ENCODE measurements at regions not wholly inside any gene's neighbourhood (a gene's known extent, or its start where the extent isn't known, plus 50 kb on each side); places are given as distances from the start of the nearest gene placed in this dataset.

GRCh38 chr9:1745980-1746379 lies 269.2 kb upstream of the SMARCA2 start:
- Mint-ChIP-seq H3K4me3 (no peak overlapping the region), H3K36me3 (ENCODE audit: low read depth) (no peaks in the 10 kb centered on the region), H3K27ac (no peak overlapping the region), H3K27me3 (peaks cover 26% of the 10 kb centered on the region), H3K4me1 (ENCODE audit: low read depth) (no peaks in the 10 kb centered on the region), H3K9me3 (no peaks in the 10 kb centered on the region)
- Histone ChIP-seq H3K27ac (ENCODE audit: low read depth in 1 of 2, low read length in 2 of 2) (no peak overlapping the region), H3K27me3 (ENCODE audit: control insufficient read depth in 1 of 2, insufficient read depth in 2 of 2, low read length in 2 of 2) (peaks cover 3% of the 10 kb centered on the region in 2 experiments), H3K36me3 (ENCODE audit: insufficient read depth, low read length) (no peaks in the 10 kb centered on the region), H3K4me3 (ENCODE audit: low read length) (no peak overlapping the region), H3K9me3 (ENCODE audit: control insufficient read depth in 1 of 2, insufficient read depth in 1 of 2, low read length in 2 of 2) (peaks cover 0 to 4% of the 10 kb centered on the region in 2 experiments), H3K4me1 (ENCODE audit: insufficient read depth, low read length) (no peaks in the 10 kb centered on the region)
- DNase-seq, result no peak
- no peak for ATAC-seq (ENCODE audit: poor library complexity)
- ChIA-PET CTCF (no interaction called here), POLR2A (no interaction called here)
- TF ChIP-seq, protein P1, sequence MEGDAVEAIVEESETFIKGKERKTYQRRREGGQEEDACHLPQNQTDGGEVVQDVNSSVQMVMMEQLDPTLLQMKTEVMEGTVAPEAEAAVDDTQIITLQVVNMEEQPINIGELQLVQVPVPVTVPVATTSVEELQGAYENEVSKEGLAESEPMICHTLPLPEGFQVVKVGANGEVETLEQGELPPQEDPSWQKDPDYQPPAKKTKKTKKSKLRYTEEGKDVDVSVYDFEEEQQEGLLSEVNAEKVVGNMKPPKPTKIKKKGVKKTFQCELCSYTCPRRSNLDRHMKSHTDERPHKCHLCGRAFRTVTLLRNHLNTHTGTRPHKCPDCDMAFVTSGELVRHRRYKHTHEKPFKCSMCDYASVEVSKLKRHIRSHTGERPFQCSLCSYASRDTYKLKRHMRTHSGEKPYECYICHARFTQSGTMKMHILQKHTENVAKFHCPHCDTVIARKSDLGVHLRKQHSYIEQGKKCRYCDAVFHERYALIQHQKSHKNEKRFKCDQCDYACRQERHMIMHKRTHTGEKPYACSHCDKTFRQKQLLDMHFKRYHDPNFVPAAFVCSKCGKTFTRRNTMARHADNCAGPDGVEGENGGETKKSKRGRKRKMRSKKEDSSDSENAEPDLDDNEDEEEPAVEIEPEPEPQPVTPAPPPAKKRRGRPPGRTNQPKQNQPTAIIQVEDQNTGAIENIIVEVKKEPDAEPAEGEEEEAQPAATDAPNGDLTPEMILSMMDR (IDR thresholded peaks at IDR 0.05), result no peak
- intact Hi-C loops (cut with DNase I, micrococcal nuclease), result no loop called here

- DNase-seq, result no peak
- Mint-ChIP-seq H3K4me1 (ENCODE audit: low read depth) (no peaks in the 10 kb centered on the region), H3K27ac (no peak overlapping the region), H3K9me3 (no peaks in the 10 kb centered on the region), H3K27me3 (peaks cover 26% of the 10 kb centered on the region), H3K36me3 (ENCODE audit: low read depth) (no peaks in the 10 kb centered on the region), H3K4me3 (no peak overlapping the region)
- TF ChIP-seq, protein P1 (IDR thresholded peaks at IDR 0.05), result no peak
- no peaks in the 10 kb centered on the region for H3K36me3 ChIP-seq (ENCODE audit: insufficient read depth, low read length)
- intact Hi-C loops (cut with DNase I, micrococcal nuclease), result no loop called here
- H3K9me3 ChIP-seq (ENCODE audit: control insufficient read depth in 1 of 2, insufficient read depth in 1 of 2, low read length in 2 of 2), result peaks cover 0 to 4% of the 10 kb centered on the region in 2 experiments
- H3K4me3 ChIP-seq (ENCODE audit: low read length), result no peak overlapping the region
- ChIA-PET CTCF (no interaction called here), POLR2A (no interaction called here)
- peaks cover 3% of the 10 kb centered on the region in 2 experiments for H3K27me3 ChIP-seq (ENCODE audit: control insufficient read depth in 1 of 2, insufficient read depth in 2 of 2, low read length in 2 of 2)
- no peak overlapping the region for H3K27ac ChIP-seq (ENCODE audit: low read depth in 1 of 2, low read length in 2 of 2)
- no peaks in the 10 kb centered on the region for H3K4me1 ChIP-seq (ENCODE audit: insufficient read depth, low read length)
- ATAC-seq (ENCODE audit: poor library complexity), result no peak
Observed at GRCh38 chr9:1747417-1747967, 267.7 kb upstream of the SMARCA2 start.

GRCh38 chr9:1748407-1748806 lies 266.7 kb upstream of the SMARCA2 start:
- H3K4me3 ChIP-seq (ENCODE audit: low read length), result no peak overlapping the region
- ChIA-PET CTCF (no interaction called here), POLR2A (no interaction called here)
- no peak overlapping the region for H3K27ac ChIP-seq (ENCODE audit: low read depth in 1 of 2, low read length in 2 of 2)
- H3K4me1 ChIP-seq (ENCODE audit: insufficient read depth, low read length), result no peaks in the 10 kb centered on the region
- H3K27ac Mint-ChIP-seq, result no peak overlapping the region
- intact Hi-C loops (cut with DNase I, micrococcal nuclease), result no loop called here
- no peaks in the 10 kb centered on the region for H3K36me3 ChIP-seq (ENCODE audit: insufficient read depth, low read length)
- no peaks in the 10 kb centered on the region for H3K9me3 Mint-ChIP-seq
- peaks cover 26% of the 10 kb centered on the region for H3K27me3 Mint-ChIP-seq
- TF ChIP-seq, protein P1 (IDR thresholded peaks at IDR 0.05), result no peak
- ATAC-seq (ENCODE audit: poor library complexity), result no peak
- no peak overlapping the region for H3K4me3 Mint-ChIP-seq
- peaks cover 0 to 4% of the 10 kb centered on the region in 2 experiments for H3K9me3 ChIP-seq (ENCODE audit: control insufficient read depth in 1 of 2, insufficient read depth in 1 of 2, low read length in 2 of 2)
- no peaks in the 10 kb centered on the region for H3K4me1 Mint-ChIP-seq (ENCODE audit: low read depth)
- no peak for DNase-seq
- peaks cover 3% of the 10 kb centered on the region in 2 experiments for H3K27me3 ChIP-seq (ENCODE audit: control insufficient read depth in 1 of 2, insufficient read depth in 2 of 2, low read length in 2 of 2)
- H3K36me3 Mint-ChIP-seq (ENCODE audit: low read depth), result no peaks in the 10 kb centered on the region
